ENCODE measurements at regions not wholly inside any gene's neighbourhood (a gene's known extent, or its start where the extent isn't known, plus 50 kb on each side); places are given as distances from the start of the nearest gene placed in this dataset.

GRCh38 chr12:131404705-131405104 is 306.2 kb upstream of the SFSWAP start:
- TF ChIP-seq CTCF (IDR thresholded peaks at IDR 0.05) (no peak), POLR2A (IDR thresholded peaks at IDR 0.05) (no peak)
- H3K4me3 ChIP-seq: no peak overlapping the region
- no peaks in the 10 kb centered on the region for H3K27me3 ChIP-seq
- no peak for DNase-seq
- no peaks in the 10 kb centered on the region for H3K4me1 ChIP-seq (replicated peaks in 1 of 2)
- no peaks in the 10 kb centered on the region for H3K36me3 ChIP-seq (replicated peaks in 1 of 2)
- H3K9me3 ChIP-seq (replicated peaks in 1 of 3): no peaks in the 10 kb centered on the region
- WGBS, 4 donors: 84 to 89% (median 87%) methylated on average over 3 of the region's 3 CpGs
- no peak overlapping the region for H3K27ac ChIP-seq
- intact Hi-C loops (cut with DNase I): no loop called here

GRCh38 chr12:131407221-131408035 is 303.5 kb upstream of the SFSWAP start:
- no peak for TF ChIP-seq CTCF (IDR thresholded peaks at IDR 0.05)
- no peak for TF ChIP-seq POLR2A (IDR thresholded peaks at IDR 0.05)
- Histone ChIP-seq H3K27ac (no peak overlapping the region), H3K4me3 (no peak overlapping the region), H3K27me3 (no peaks in the 10 kb centered on the region), H3K4me1 (replicated peaks in 1 of 2) (no peaks in the 10 kb centered on the region), H3K9me3 (replicated peaks in 1 of 3) (no peaks in the 10 kb centered on the region), H3K36me3 (replicated peaks in 1 of 2) (no peaks in the 10 kb centered on the region)
- intact Hi-C loops (cut with DNase I): no loop called here
- 46 to 52% (median 49%) methylated on average over 4 to 15 of the region's 15 CpGs for WGBS, 4 donors
- DNase-seq: no peak

- Histone ChIP-seq H3K36me3 (replicated peaks in 1 of 2) (no peaks in the 10 kb centered on the region), H3K27me3 (no peaks in the 10 kb centered on the region), H3K4me3 (no peak overlapping the region), H3K9me3 (replicated peaks in 1 of 3) (no peaks in the 10 kb centered on the region), H3K4me1 (replicated peaks in 1 of 2) (no peaks in the 10 kb centered on the region), H3K27ac (no peak overlapping the region)
- whole genome bisulfite sequencing, 4 donors: 70 to 83% (median 80%) methylated on average over 4 to 6 of the region's 6 CpGs
- TF ChIP-seq CTCF (IDR thresholded peaks at IDR 0.05): no peak
- intact Hi-C loops (cut with DNase I): no loop called here
- no peak for DNase-seq
Observed at GRCh38 chr12:131408036-131408365, 302.9 kb upstream of the SFSWAP start.

- no peaks in the 10 kb centered on the region for H3K36me3 ChIP-seq (replicated peaks in 1 of 2)
- H3K9me3 ChIP-seq (replicated peaks in 1 of 3): no peaks in the 10 kb centered on the region
- intact Hi-C loops (cut with DNase I): no loop called here
- no peak overlapping the region for H3K4me3 ChIP-seq
- 42 to 80% (median 69%) methylated on average over 2 to 5 of the region's 5 CpGs for WGBS, 4 donors
- TF ChIP-seq POLR2A (IDR thresholded peaks at IDR 0.05) (no peak), CTCF (IDR thresholded peaks at IDR 0.05) (no peak)
- no peaks in the 10 kb centered on the region for H3K4me1 ChIP-seq (replicated peaks in 1 of 2)
- no peak overlapping the region for H3K27ac ChIP-seq
- no peaks in the 10 kb centered on the region for H3K27me3 ChIP-seq
- DNase-seq: no peak
Observed at GRCh38 chr12:131408484-131408883, 302.4 kb upstream of the SFSWAP start.

Measured in adrenal gland (tissue), 9 donors.